ENCODE measurements at regions not wholly inside any gene's neighbourhood (a gene's known extent, or its start where the extent isn't known, plus 50 kb on each side); places are given as distances from the start of the nearest gene placed in this dataset.

DNA sequence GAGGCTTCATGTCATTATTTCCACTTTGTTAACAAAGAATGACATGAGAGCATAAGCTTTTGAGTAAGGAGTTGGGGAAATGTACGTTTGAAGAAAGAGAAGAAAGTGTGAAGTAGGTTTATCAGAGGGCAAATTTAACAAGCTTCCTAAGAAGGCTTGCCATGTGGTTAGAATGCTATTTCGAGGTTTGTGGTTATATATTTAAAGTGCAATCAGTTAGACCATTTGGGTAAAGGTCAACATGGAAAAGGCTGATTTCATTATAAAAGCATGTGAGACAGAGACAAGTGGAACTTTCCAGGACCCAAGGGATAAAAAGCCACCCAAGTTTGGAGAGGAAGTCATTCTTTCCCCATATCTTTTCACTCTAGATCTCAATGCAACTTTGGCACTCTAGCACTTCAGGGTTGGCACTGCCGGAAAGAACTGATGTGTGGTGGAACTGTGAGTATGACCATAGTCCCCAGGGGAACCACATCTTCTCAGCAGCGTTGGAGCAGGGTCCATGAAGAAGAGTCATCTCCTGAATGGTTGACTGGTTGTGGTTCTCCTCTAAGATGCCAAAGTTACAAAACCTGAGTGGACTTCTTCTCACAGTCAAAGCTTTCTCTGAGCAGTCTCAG is 529.9 kb downstream of the MID1IP1 start:
- no peak for TF ChIP-seq POLR2A (IDR thresholded peaks at IDR 0.05; ENCODE audit: low read depth, low read length)
- no peak for TF ChIP-seq POLR2AphosphoS5 (IDR thresholded peaks at IDR 0.05; ENCODE audit: low read depth, low read length)
- no peak for TF ChIP-seq TAF1 (IDR thresholded peaks at IDR 0.05; ENCODE audit: borderline replicate concordance, low read depth, low read length)

All from GM12892 (cell line).